GM18519 (cell line): ENCODE measurements at regions not wholly inside any gene's neighbourhood (a gene's known extent, or its start where the extent isn't known, plus 50 kb on each side); places are given as distances from the start of the nearest gene placed in this dataset.

Experiments
- ATAC-seq: cut with Tn5 transposase; IDR thresholded peaks from one replicate; pipeline ENCODE4 v1.9.1; 2021; ENCODE audit warnings: mild to moderate bottlenecking, moderate library complexity; ENCODE audit not compliant: unreplicated experiment, low FRiP score

GRCh38 chr3:103924544-103924943 is 1442.2 kb upstream of the ALCAM start:
- no peak for ATAC-seq

- no peak for ATAC-seq
Measured at GRCh38 chr3:103926936-103927335, 1439.8 kb upstream of the ALCAM start.

- no peak for ATAC-seq
Measured at GRCh38 chr3:103927896-103928295, 1438.8 kb upstream of the ALCAM start.

- ATAC-seq = no peak
Measured at GRCh38 chr3:103937094-103937493, 1429.6 kb upstream of the ALCAM start.

GRCh38 chr3:103947062-103947461 is 1419.6 kb upstream of the ALCAM start:
- no peak for ATAC-seq

GRCh38 chr3:103949693-103950092 is 1417.0 kb upstream of the ALCAM start:
- ATAC-seq = no peak

- ATAC-seq = no peak
Measured at GRCh38 chr3:103950676-103951075, 1416.0 kb upstream of the ALCAM start.

- no peak for ATAC-seq
Measured at GRCh38 chr3:103953796-103954195, 1412.9 kb upstream of the ALCAM start.

GRCh38 chr3:103960819-103961218 is 1405.9 kb upstream of the ALCAM start:
- ATAC-seq = no peak

- ATAC-seq = no peak
Measured at GRCh38 chr3:103963599-103963998, 1403.1 kb upstream of the ALCAM start.

- no peak for ATAC-seq
Measured at GRCh38 chr3:103965764-103966163, 1400.9 kb upstream of the ALCAM start.

GRCh38 chr3:103966749-103967148 is 1400.0 kb upstream of the ALCAM start:
- ATAC-seq = no peak

- no peak for ATAC-seq
Measured at GRCh38 chr3:103968131-103968530, 1398.6 kb upstream of the ALCAM start.

GRCh38 chr3:103968751-103969150 is 1398.0 kb upstream of the ALCAM start:
- ATAC-seq = no peak

GRCh38 chr3:103976931-103977339 is 1389.8 kb upstream of the ALCAM start:
- ATAC-seq = no peak

- no peak for ATAC-seq
Measured at GRCh38 chr3:103977417-103977816, 1389.3 kb upstream of the ALCAM start.

- no peak for ATAC-seq
Measured at GRCh38 chr3:103991461-103992115, 1375.1 kb upstream of the ALCAM start.

- no peak for ATAC-seq
Measured at GRCh38 chr3:103992469-103992868, 1374.2 kb upstream of the ALCAM start.

- ATAC-seq = no peak
Measured at GRCh38 chr3:104004956-104005355, 1361.8 kb upstream of the ALCAM start.

- no peak for ATAC-seq
Measured at GRCh38 chr3:104005815-104006214, 1360.9 kb upstream of the ALCAM start.

GRCh38 chr3:104018541-104018940 is 1348.2 kb upstream of the ALCAM start:
- ATAC-seq = no peak

- no peak for ATAC-seq
Measured at GRCh38 chr3:104031598-104031997, 1335.1 kb upstream of the ALCAM start.

GRCh38 chr3:104032283-104032682 is 1334.4 kb upstream of the ALCAM start:
- no peak for ATAC-seq
